Neural progenitor cell (in vitro differentiated cells): ENCODE measurements at regions not wholly inside any gene's neighbourhood (a gene's known extent, or its start where the extent isn't known, plus 50 kb on each side); places are given as distances from the start of the nearest gene placed in this dataset.
"Not testable (repeated sequence)": the region's sequence is repeated elsewhere in the genome, so short reads cannot be mapped to it uniquely, and the experiment has no call there.

ENCODE experiments used
- DNase-seq: peaks from one replicate; pipeline ENCODE4 v3.0.0-alpha.2; 2016; ENCODE audit warnings: low spot score
- H2AFZ ChIP-seq: fragments of 200-600 bp; sonication (generic); replicated peaks from 2 replicates; pipeline ENCODE4 v1.6.1; 2016; ENCODE audit warnings: antibody characterized with exemption
- H3F3A ChIP-seq: fragments of 200-600 bp; sonication (generic); 2 replicates; pipeline ENCODE4 v1.6.1; 2016; ENCODE audit warnings: antibody characterized with exemption, low read depth
- H3K27ac ChIP-seq: fragments of 200-600 bp; sonication (generic); 2 replicates; pipeline ENCODE4 v1.5.1; 2016; ENCODE audit warnings: mild to moderate bottlenecking
- H3K27me3 ChIP-seq: fragments of 200-600 bp; sonication (generic); 2 replicates; pipeline ENCODE4 v1.6.1; 2016; ENCODE audit warnings: mild to moderate bottlenecking, moderate library complexity
- H3K36me3 ChIP-seq: fragments of 200-600 bp; sonication (generic); 2 replicates; pipeline ENCODE4 v1.5.1; 2016
- H3K4me1 ChIP-seq: fragments of 200-600 bp; sonication (generic); 2 replicates; pipeline ENCODE4 v1.6.1; 2016; ENCODE audit warnings: mixed run types
- H3K4me2 ChIP-seq: fragments of 200-600 bp; sonication (generic); 2 replicates; pipeline ENCODE4 v1.6.1; 2016
- H3K4me3 ChIP-seq: fragments of 200-600 bp; sonication (generic); 2 replicates; pipeline ENCODE4 v1.5.1; 2016
- H3K79me2 ChIP-seq: fragments of 200-600 bp; sonication (generic); 2 replicates; pipeline ENCODE4 v1.6.1; 2016; ENCODE audit warnings: low read depth
- H3K9ac ChIP-seq: fragments of 200-600 bp; sonication (generic); 2 replicates; pipeline ENCODE4 v1.6.1; 2016
- H3K9me3 ChIP-seq: fragments of 200-600 bp; sonication (generic); 2 replicates; pipeline ENCODE4 v1.5.1; 2016; ENCODE audit warnings: low read depth
- H4K20me1 ChIP-seq: fragments of 200-600 bp; sonication (generic); 2 replicates; pipeline ENCODE4 v1.6.1; 2016; ENCODE audit warnings: low read depth
- H3K27ac Mint-ChIP-seq: 3 replicates; pipeline ENCODE4 v1.8.0; 2021; ENCODE audit warnings: mixed read lengths
- H3K27me3 Mint-ChIP-seq: 2 replicates; pipeline ENCODE4 v1.8.0; 2022; ENCODE audit warnings: low read depth, mild to moderate bottlenecking, inconsistent platforms, moderate library complexity, mixed read lengths; ENCODE audit not compliant: insufficient read depth
- H3K36me3 Mint-ChIP-seq: 3 replicates; pipeline ENCODE4 v1.8.0; 2021; ENCODE audit warnings: mixed read lengths
- H3K4me1 Mint-ChIP-seq: 3 replicates; pipeline ENCODE4 v1.8.0; 2021; ENCODE audit warnings: mixed read lengths
- H3K4me3 Mint-ChIP-seq: 3 replicates; pipeline ENCODE4 v1.8.0; 2021; ENCODE audit warnings: mild to moderate bottlenecking, moderate library complexity, mixed read lengths
- H3K9me3 Mint-ChIP-seq: 3 replicates; pipeline ENCODE4 v1.8.0; 2020; ENCODE audit warnings: mixed read lengths
- CTCF ChIP-seq: fragments of 200-600 bp; sonication (generic); IDR thresholded peaks from 2 replicates; pipeline ENCODE4 v1.5.1; 2017; ENCODE audit warnings: antibody characterized with exemption, mild to moderate bottlenecking
- EZH2 ChIP-seq: fragments of 200-600 bp; sonication (generic); IDR thresholded peaks from 2 replicates; pipeline ENCODE4 v1.6.1; 2017; ENCODE audit warnings: antibody characterized with exemption, mild to moderate bottlenecking, moderate library complexity
- EZH2phosphoT487 ChIP-seq: fragments of 200-600 bp; sonication (generic); IDR thresholded peaks from 2 replicates; pipeline ENCODE4 v1.6.1; 2017; ENCODE audit warnings: antibody characterized with exemption

GRCh38 chr3:187813198-187813597, 67.9 kb upstream of the BCL6 start:
- H3K36me3 ChIP-seq: no peaks in the 10 kb centered on the region
- H2AFZ ChIP-seq: no peak overlapping the region
- H3K27ac Mint-ChIP-seq: no peak overlapping the region
- no peaks in the 10 kb centered on the region for H3K36me3 Mint-ChIP-seq
- H3K27me3 ChIP-seq: no peaks in the 10 kb centered on the region
- H3K4me2 ChIP-seq: no peak overlapping the region
- peaks cover 21% of the 10 kb centered on the region for H3K4me1 Mint-ChIP-seq
- no peak overlapping the region for H3K27ac ChIP-seq
- peaks cover 16% of the 10 kb centered on the region for H3K4me1 ChIP-seq
- no peak for DNase-seq
- H3F3A ChIP-seq: peaks cover 5% of the 10 kb centered on the region
- H3K9me3 ChIP-seq: no peaks in the 10 kb centered on the region
- H3K79me2 ChIP-seq: no peaks in the 10 kb centered on the region
- no peaks in the 10 kb centered on the region for H3K9me3 Mint-ChIP-seq
- no peaks in the 10 kb centered on the region for H3K27me3 Mint-ChIP-seq
- no peaks in the 10 kb centered on the region for H4K20me1 ChIP-seq
- H3K4me3 ChIP-seq: no peak overlapping the region
- no peak overlapping the region for H3K9ac ChIP-seq
- H3K4me3 Mint-ChIP-seq: no peak overlapping the region
- no peak for TF ChIP-seq EZH2phosphoT487
- no peak for TF ChIP-seq EZH2
- no peak for TF ChIP-seq CTCF

GRCh38 chr3:187817766-187818165, 72.5 kb upstream of the BCL6 start:
- not testable (repeated sequence) for H3K27ac Mint-ChIP-seq, H3K36me3 Mint-ChIP-seq, H4K20me1 ChIP-seq, DNase-seq, H3K9me3 ChIP-seq, H3K27me3 Mint-ChIP-seq, H3K4me1 Mint-ChIP-seq, H3K4me3 ChIP-seq, H3K27ac ChIP-seq, H3K27me3 ChIP-seq, H3F3A ChIP-seq, H3K9me3 Mint-ChIP-seq, H3K79me2 ChIP-seq, H3K36me3 ChIP-seq, H3K9ac ChIP-seq, H2AFZ ChIP-seq, H3K4me2 ChIP-seq, H3K4me1 ChIP-seq, H3K4me3 Mint-ChIP-seq

- no peaks in the 10 kb centered on the region for H3F3A ChIP-seq
- no peaks in the 10 kb centered on the region for H3K36me3 ChIP-seq
- H3K27ac ChIP-seq: no peak overlapping the region
- Mint-ChIP-seq H3K27ac (no peak overlapping the region), H3K4me1 (no peaks in the 10 kb centered on the region), H3K4me3 (no peak overlapping the region), H3K27me3 (no peaks in the 10 kb centered on the region), H3K9me3 (no peaks in the 10 kb centered on the region), H3K36me3 (no peaks in the 10 kb centered on the region)
- TF ChIP-seq EZH2phosphoT487 (no peak), EZH2 (no peak), CTCF (no peak)
- no peak overlapping the region for H2AFZ ChIP-seq
- no peaks in the 10 kb centered on the region for H3K27me3 ChIP-seq
- H3K4me1 ChIP-seq: no peaks in the 10 kb centered on the region
- H3K9ac ChIP-seq: no peak overlapping the region
- no peaks in the 10 kb centered on the region for H3K79me2 ChIP-seq
- no peak overlapping the region for H3K4me2 ChIP-seq
- no peak for DNase-seq
- H3K4me3 ChIP-seq: no peak overlapping the region
- no peaks in the 10 kb centered on the region for H4K20me1 ChIP-seq
- no peaks in the 10 kb centered on the region for H3K9me3 ChIP-seq
Observed at GRCh38 chr3:187821616-187822317, 76.5 kb upstream of the BCL6 start.

GRCh38 chr3:187822402-187822801, 77.1 kb upstream of the BCL6 start:
- H3K27me3 ChIP-seq: no peaks in the 10 kb centered on the region
- Mint-ChIP-seq H3K36me3 (no peaks in the 10 kb centered on the region), H3K27ac (no peak overlapping the region), H3K4me3 (no peak overlapping the region), H3K9me3 (no peaks in the 10 kb centered on the region), H3K27me3 (no peaks in the 10 kb centered on the region), H3K4me1 (no peaks in the 10 kb centered on the region)
- H3K4me2 ChIP-seq: no peak overlapping the region
- H3K9me3 ChIP-seq: no peaks in the 10 kb centered on the region
- H3K27ac ChIP-seq: no peak overlapping the region
- H3F3A ChIP-seq: no peaks in the 10 kb centered on the region
- no peak overlapping the region for H3K9ac ChIP-seq
- no peak overlapping the region for H2AFZ ChIP-seq
- no peak for TF ChIP-seq CTCF
- no peak for TF ChIP-seq EZH2phosphoT487
- no peak for TF ChIP-seq EZH2
- H3K4me3 ChIP-seq: no peak overlapping the region
- no peaks in the 10 kb centered on the region for H3K79me2 ChIP-seq
- H4K20me1 ChIP-seq: no peaks in the 10 kb centered on the region
- H3K36me3 ChIP-seq: no peaks in the 10 kb centered on the region
- H3K4me1 ChIP-seq: no peaks in the 10 kb centered on the region
- DNase-seq: no peak
